Mesodermal cell (in vitro differentiated cells): ENCODE measurements at regions not wholly inside any gene's neighbourhood (a gene's known extent, or its start where the extent isn't known, plus 50 kb on each side); places are given as distances from the start of the nearest gene placed in this dataset.

Experiments used
- H3K27ac ChIP-seq: 2 replicates; pipeline ENCODE4 v1.7.0; 2013; ENCODE audit warnings: mild to moderate bottlenecking, low read depth, low read length, moderate library complexity; ENCODE audit not compliant: severe bottlenecking
- H3K36me3 ChIP-seq: 2 replicates; pipeline ENCODE4 v1.7.1; 2013; ENCODE audit warnings: mild to moderate bottlenecking, low read length, moderate library complexity; ENCODE audit not compliant: control insufficient read depth, insufficient read depth
- H3K4me1 ChIP-seq: one replicate; pipeline ENCODE4 v1.7.1; 2013; ENCODE audit warnings: mild to moderate bottlenecking, low read length; ENCODE audit not compliant: insufficient read depth, control insufficient read depth, poor library complexity, severe bottlenecking
- H3K4me3 ChIP-seq: 2 replicates; pipeline ENCODE4 v1.7.0; 2013; ENCODE audit warnings: low read length, control low read depth, mild to moderate bottlenecking; ENCODE audit not compliant: insufficient read depth, poor library complexity, severe bottlenecking; ENCODE audit errors: extremely low read depth
- H3K9me3 ChIP-seq: 2 replicates; pipeline ENCODE4 v1.7.1; 2013; ENCODE audit warnings: mild to moderate bottlenecking, low read length, moderate library complexity; ENCODE audit not compliant: control insufficient read depth
- WGBS, 2 experiments: methylation state at CpG; one replicate each; pipeline ENCODE4 v1.1.5; 2013; ENCODE audit warnings: missing lambda C conversion rate in 2 of 2; ENCODE audit not compliant: insufficient coverage in 2 of 2; 5-methylcytosine and 5-hydroxymethylcytosine counted together

- WGBS, 2 experiments = 100% methylated on average over 1 of the region's 4 CpGs; no CpG with 5 or more reads in 1 of the 2 experiments
- no peaks in the 10 kb centered on the region for H3K36me3 ChIP-seq
- no peak overlapping the region for H3K27ac ChIP-seq
- no peak overlapping the region for H3K4me3 ChIP-seq
- H3K9me3 ChIP-seq = no peaks in the 10 kb centered on the region
- H3K4me1 ChIP-seq = no peaks in the 10 kb centered on the region
Observed at GRCh38 chr13:76379341-76380105, 506.7 kb downstream of the KCTD12 start.

- Histone ChIP-seq H3K36me3 (no peaks in the 10 kb centered on the region), H3K27ac (no peak overlapping the region), H3K4me1 (no peaks in the 10 kb centered on the region), H3K9me3 (no peaks in the 10 kb centered on the region), H3K4me3 (no peak overlapping the region)
- WGBS, 2 experiments = no CpG with 5 or more reads among the region's 1 CpG
Observed at GRCh38 chr13:76378767-76379166, 507.4 kb downstream of the KCTD12 start.

GRCh38 chr13:76363682-76364289 lies 522.4 kb downstream of the KCTD12 start:
- WGBS, 2 experiments = 80% methylated on average over 1 of the region's 2 CpGs; no CpG with 5 or more reads in 1 of the 2 experiments
- no peak overlapping the region for H3K27ac ChIP-seq
- no peaks in the 10 kb centered on the region for H3K36me3 ChIP-seq
- H3K9me3 ChIP-seq = no peaks in the 10 kb centered on the region
- H3K4me3 ChIP-seq = no peak overlapping the region
- H3K4me1 ChIP-seq = no peaks in the 10 kb centered on the region

GRCh38 chr13:76361868-76362267 lies 524.3 kb downstream of the KCTD12 start:
- H3K9me3 ChIP-seq = no peaks in the 10 kb centered on the region
- no peaks in the 10 kb centered on the region for H3K4me1 ChIP-seq
- no peak overlapping the region for H3K27ac ChIP-seq
- H3K4me3 ChIP-seq = no peak overlapping the region
- no peaks in the 10 kb centered on the region for H3K36me3 ChIP-seq

DNA sequence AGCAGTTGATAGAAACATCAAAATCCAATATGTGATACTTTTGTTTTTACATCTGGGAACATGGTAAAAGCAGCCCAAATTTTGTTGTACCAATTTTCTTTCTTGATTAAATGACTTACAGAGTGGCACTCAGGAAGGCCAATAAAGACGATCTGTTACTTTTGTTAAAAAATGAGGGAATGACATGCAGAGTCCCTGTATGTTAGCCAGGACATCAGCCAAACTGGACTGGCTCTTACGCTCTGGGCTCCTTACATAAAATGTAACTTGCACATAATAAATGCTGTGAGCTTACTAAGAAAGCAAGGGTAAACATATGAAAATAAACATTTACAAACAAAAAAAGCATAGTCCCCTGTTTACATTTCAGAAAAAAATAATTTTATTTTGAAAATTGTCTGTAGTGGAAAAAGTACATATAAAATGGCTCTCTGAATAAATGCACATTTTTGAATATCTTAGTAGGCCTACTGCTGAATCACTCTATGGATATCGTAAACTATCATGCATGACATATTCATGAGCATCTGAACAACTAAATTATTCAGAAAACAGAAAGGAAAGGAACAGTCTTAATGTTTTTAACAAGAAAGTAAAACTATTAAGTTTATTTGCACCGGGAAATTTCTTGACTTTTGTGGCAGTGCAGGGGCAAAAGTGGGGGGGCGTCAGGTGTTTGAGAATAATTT lies 534.5 kb downstream of the KCTD12 start:
- 80 to 88% methylated on average over 1 to 2 of the region's 5 CpGs for WGBS, 2 experiments
- H3K4me1 ChIP-seq = no peaks in the 10 kb centered on the region
- H3K27ac ChIP-seq = no peak overlapping the region
- no peaks in the 10 kb centered on the region for H3K36me3 ChIP-seq
- H3K4me3 ChIP-seq = no peak overlapping the region
- no peaks in the 10 kb centered on the region for H3K9me3 ChIP-seq

- Histone ChIP-seq H3K9me3 (no peaks in the 10 kb centered on the region), H3K4me1 (no peaks in the 10 kb centered on the region), H3K4me3 (no peak overlapping the region), H3K36me3 (no peaks in the 10 kb centered on the region), H3K27ac (no peak overlapping the region)
- no CpG with 5 or more reads among the region's 1 CpG for WGBS, 2 experiments
Observed at GRCh38 chr13:76350399-76350798, 535.8 kb downstream of the KCTD12 start.

- Histone ChIP-seq H3K4me1 (no peaks in the 10 kb centered on the region), H3K27ac (no peak overlapping the region), H3K9me3 (no peaks in the 10 kb centered on the region), H3K4me3 (no peak overlapping the region), H3K36me3 (no peaks in the 10 kb centered on the region)
- no CpG with 5 or more reads among the region's 2 CpGs for WGBS, 2 experiments
Observed at GRCh38 chr13:76349700-76350099, 536.5 kb downstream of the KCTD12 start.

GRCh38 chr13:76339649-76340048 lies 546.6 kb downstream of the KCTD12 start:
- Histone ChIP-seq H3K9me3 (no peaks in the 10 kb centered on the region), H3K4me3 (no peak overlapping the region), H3K4me1 (no peaks in the 10 kb centered on the region), H3K27ac (no peak overlapping the region), H3K36me3 (no peaks in the 10 kb centered on the region)
- no CpG with 5 or more reads among the region's 2 CpGs for WGBS, 2 experiments

DNA sequence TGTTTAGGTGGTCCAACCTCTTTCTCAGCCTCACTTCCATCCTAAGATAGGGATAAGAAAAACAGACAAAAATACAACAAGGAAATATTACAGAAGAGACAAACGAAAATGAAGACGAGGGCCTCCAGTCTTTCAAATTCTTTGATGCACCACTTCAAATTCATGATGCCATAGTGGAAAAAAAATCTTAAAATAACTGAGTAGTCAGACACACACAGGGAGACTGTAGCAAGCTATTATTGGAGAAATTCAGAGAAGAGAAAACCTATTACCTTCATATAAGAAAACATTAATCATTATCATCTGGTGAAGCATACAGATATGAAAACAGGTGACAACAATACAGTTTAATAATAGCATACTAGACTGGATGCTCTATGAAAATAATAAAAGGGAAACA lies 548.2 kb downstream of the KCTD12 start:
- Histone ChIP-seq H3K9me3 (no peaks in the 10 kb centered on the region), H3K27ac (no peak overlapping the region), H3K36me3 (no peaks in the 10 kb centered on the region), H3K4me1 (no peaks in the 10 kb centered on the region), H3K4me3 (no peak overlapping the region)
- WGBS, 2 experiments = no CpG with 5 or more reads among the region's 2 CpGs

GRCh38 chr13:76336889-76337844 lies 549.0 kb downstream of the KCTD12 start:
- H3K36me3 ChIP-seq = no peaks in the 10 kb centered on the region
- no peak overlapping the region for H3K4me3 ChIP-seq
- no peaks in the 10 kb centered on the region for H3K9me3 ChIP-seq
- no peaks in the 10 kb centered on the region for H3K4me1 ChIP-seq
- no CpG with 5 or more reads among the region's 2 CpGs for WGBS, 2 experiments
- no peak overlapping the region for H3K27ac ChIP-seq
